GM12878 (cell line): ENCODE measurements at regions not wholly inside any gene's neighbourhood (a gene's known extent, or its start where the extent isn't known, plus 50 kb on each side); places are given as distances from the start of the nearest gene placed in this dataset.

Source experiments
- ATF7 ChIP-seq: fragments of 450-650 bp; IDR thresholded peaks from 2 replicates; pipeline ENCODE4 v1.6.1; 2016; ENCODE audit warnings: low read depth, mild to moderate bottlenecking
- BACH1 ChIP-seq: fragments of 450-650 bp; IDR thresholded peaks from 2 replicates; pipeline ENCODE4 v1.6.1; 2017; ENCODE audit warnings: mild to moderate bottlenecking, borderline replicate concordance
- CBX3 ChIP-seq: fragments of 200-600 bp; sonication (generic); IDR thresholded peaks from 2 replicates; pipeline ENCODE4 v1.6.1; 2016; ENCODE audit warnings: low read depth, borderline replicate concordance
- CHD4 ChIP-seq: fragments of 200-600 bp; sonication (generic); IDR thresholded peaks from 2 replicates; pipeline ENCODE4 v1.6.1; 2016; ENCODE audit warnings: mild to moderate bottlenecking
- FOS ChIP-seq: IDR thresholded peaks from 3 replicates; pipeline ENCODE4 v1.6.1; 2011; ENCODE audit warnings: borderline replicate concordance; ENCODE audit not compliant: insufficient read length; ENCODE audit errors: extremely low read depth
- FOXK2 ChIP-seq: fragments of 450-650 bp; IDR thresholded peaks from 2 replicates; pipeline ENCODE4 v1.6.1; 2017; ENCODE audit warnings: mild to moderate bottlenecking, moderate library complexity
- MXI1 ChIP-seq: fragments of 150-350 bp; IDR thresholded peaks from 2 replicates; pipeline ENCODE4 v1.6.1; 2011; ENCODE audit warnings: low read depth, mild to moderate bottlenecking, inconsistent platforms, low read length, improper control_type of control experiment
- NBN ChIP-seq: fragments of 450-650 bp; IDR thresholded peaks from 2 replicates; pipeline ENCODE4 v1.6.1; 2016
- NFXL1 ChIP-seq: fragments of 450-650 bp; IDR thresholded peaks from 2 replicates; pipeline ENCODE4 v1.6.1; 2017; ENCODE audit warnings: antibody characterized with exemption, mild to moderate bottlenecking, borderline replicate concordance
- PAX5 ChIP-seq: IDR thresholded peaks from 2 replicates; pipeline ENCODE4 v1.6.1; 2011; ENCODE audit warnings: low read depth, low read length, borderline replicate concordance
- POU2F2 ChIP-seq: IDR thresholded peaks from 3 replicates; pipeline ENCODE4 v1.6.1; 2011; ENCODE audit warnings: low read depth, mild to moderate bottlenecking, low read length, borderline replicate concordance
- RBBP5 ChIP-seq: fragments of 200-600 bp; sonication (generic); conservative IDR thresholded peaks from 2 replicates; pipeline ENCODE4 v1.6.1; 2016
- STAT1 ChIP-seq: fragments of 450-650 bp; conservative IDR thresholded peaks from 2 replicates; pipeline ENCODE4 v1.6.1; 2014; ENCODE audit warnings: antibody characterized with exemption, mild to moderate bottlenecking
- TF ChIP-seq, protein P1 (sequence below): IDR thresholded peaks from 2 replicates; pipeline ENCODE4 v1.6.1; 2011; ENCODE audit warnings: mild to moderate bottlenecking, low read depth, low read length, moderate library complexity; ENCODE audit not compliant: insufficient replicate concordance
- TF ChIP-seq, protein P2 (sequence below): IDR thresholded peaks from 2 replicates; pipeline ENCODE4 v1.6.1; 2011; ENCODE audit warnings: borderline replicate concordance, low read depth, mild to moderate bottlenecking, moderate library complexity, mixed read lengths, low read length; ENCODE audit not compliant: insufficient read depth; ENCODE audit errors: extremely low read length
- TF ChIP-seq, protein P3 (sequence below): fragments of 450-650 bp; IDR thresholded peaks from 2 replicates; pipeline ENCODE4 v1.6.1; 2017; ENCODE audit warnings: mild to moderate bottlenecking, moderate library complexity
- TF ChIP-seq, protein P4 (sequence below): fragments of 150-350 bp; IDR thresholded peaks from 2 replicates; pipeline ENCODE4 v1.6.1; 2016; ENCODE audit warnings: low read depth, low read length
- TF ChIP-seq, protein P5 (sequence below): IDR thresholded peaks from 2 replicates; pipeline ENCODE4 v1.6.1; 2012; ENCODE audit warnings: low read depth, low read length, improper control_type of control experiment

DNA sequence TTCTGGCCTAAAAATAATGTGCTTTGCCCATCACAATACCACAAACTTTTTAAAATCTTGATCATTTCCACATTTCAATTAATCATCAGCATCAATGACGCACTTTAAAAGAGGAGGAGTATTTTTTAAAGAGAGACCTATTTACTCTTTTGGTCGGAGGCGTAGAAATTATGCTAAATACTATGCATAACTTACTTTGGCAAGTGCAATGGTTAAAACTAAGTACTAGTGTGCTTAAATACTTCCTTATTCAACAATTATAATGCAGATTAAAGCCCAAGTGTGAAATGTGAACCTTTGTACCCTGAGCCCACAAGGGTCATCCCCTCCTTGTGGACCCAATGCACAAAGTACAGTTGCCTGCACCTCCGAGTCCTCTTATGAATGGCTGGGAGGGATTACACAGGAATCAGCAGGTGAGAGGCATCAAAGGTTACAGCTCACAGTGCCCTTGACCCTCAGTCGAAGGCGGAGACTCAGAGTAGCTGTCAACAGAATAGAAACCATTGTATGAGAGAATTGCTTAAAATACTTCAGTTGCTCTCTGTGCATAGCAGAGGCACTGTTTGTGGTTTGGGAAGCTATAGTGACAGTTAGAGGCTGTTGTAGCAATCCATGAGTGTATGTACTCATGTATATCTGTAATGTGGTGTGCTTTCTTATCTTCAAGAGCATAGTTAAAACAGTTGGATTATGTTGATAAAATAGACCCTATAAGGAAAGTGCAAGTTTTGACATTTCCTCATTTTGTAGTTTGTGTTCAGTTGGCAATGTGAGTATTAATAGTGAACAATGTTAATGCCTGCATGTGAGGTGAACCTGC, 151.7 kb upstream of the ITGA4 start (continued):
- TF ChIP-seq RBBP5 (no peak), FOS (no peak), BACH1 (0 out of 2 replicates have a peak, but pooled peaks have one; percentile 5), ATF7 (peak; percentile 79), PAX5 (0 out of 2 replicates have a peak, but pooled peaks have one; percentile 26), CHD4 (no peak), NFXL1 (no peak), CBX3 (no peak), NBN (peak; percentile 75; the same call in 1 of the 2 replicates), STAT1 (no peak), FOXK2 (no peak), MXI1 (peak; percentile 57; the same call in 1 of the 2 replicates), POU2F2 (0 out of 3 replicates have a peak, but pooled peaks have one; percentile 44)
- TF ChIP-seq, protein P1, sequence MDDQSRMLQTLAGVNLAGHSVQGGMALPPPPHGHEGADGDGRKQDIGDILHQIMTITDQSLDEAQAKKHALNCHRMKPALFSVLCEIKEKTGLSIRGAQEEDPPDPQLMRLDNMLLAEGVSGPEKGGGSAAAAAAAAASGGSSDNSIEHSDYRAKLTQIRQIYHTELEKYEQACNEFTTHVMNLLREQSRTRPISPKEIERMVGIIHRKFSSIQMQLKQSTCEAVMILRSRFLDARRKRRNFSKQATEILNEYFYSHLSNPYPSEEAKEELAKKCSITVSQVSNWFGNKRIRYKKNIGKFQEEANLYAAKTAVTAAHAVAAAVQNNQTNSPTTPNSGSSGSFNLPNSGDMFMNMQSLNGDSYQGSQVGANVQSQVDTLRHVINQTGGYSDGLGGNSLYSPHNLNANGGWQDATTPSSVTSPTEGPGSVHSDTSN, result peak; percentile 35
- TF ChIP-seq, protein P2, sequence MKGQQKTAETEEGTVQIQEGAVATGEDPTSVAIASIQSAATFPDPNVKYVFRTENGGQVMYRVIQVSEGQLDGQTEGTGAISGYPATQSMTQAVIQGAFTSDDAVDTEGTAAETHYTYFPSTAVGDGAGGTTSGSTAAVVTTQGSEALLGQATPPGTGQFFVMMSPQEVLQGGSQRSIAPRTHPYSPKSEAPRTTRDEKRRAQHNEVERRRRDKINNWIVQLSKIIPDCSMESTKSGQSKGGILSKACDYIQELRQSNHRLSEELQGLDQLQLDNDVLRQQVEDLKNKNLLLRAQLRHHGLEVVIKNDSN, result no peak
- TF ChIP-seq, protein P3, sequence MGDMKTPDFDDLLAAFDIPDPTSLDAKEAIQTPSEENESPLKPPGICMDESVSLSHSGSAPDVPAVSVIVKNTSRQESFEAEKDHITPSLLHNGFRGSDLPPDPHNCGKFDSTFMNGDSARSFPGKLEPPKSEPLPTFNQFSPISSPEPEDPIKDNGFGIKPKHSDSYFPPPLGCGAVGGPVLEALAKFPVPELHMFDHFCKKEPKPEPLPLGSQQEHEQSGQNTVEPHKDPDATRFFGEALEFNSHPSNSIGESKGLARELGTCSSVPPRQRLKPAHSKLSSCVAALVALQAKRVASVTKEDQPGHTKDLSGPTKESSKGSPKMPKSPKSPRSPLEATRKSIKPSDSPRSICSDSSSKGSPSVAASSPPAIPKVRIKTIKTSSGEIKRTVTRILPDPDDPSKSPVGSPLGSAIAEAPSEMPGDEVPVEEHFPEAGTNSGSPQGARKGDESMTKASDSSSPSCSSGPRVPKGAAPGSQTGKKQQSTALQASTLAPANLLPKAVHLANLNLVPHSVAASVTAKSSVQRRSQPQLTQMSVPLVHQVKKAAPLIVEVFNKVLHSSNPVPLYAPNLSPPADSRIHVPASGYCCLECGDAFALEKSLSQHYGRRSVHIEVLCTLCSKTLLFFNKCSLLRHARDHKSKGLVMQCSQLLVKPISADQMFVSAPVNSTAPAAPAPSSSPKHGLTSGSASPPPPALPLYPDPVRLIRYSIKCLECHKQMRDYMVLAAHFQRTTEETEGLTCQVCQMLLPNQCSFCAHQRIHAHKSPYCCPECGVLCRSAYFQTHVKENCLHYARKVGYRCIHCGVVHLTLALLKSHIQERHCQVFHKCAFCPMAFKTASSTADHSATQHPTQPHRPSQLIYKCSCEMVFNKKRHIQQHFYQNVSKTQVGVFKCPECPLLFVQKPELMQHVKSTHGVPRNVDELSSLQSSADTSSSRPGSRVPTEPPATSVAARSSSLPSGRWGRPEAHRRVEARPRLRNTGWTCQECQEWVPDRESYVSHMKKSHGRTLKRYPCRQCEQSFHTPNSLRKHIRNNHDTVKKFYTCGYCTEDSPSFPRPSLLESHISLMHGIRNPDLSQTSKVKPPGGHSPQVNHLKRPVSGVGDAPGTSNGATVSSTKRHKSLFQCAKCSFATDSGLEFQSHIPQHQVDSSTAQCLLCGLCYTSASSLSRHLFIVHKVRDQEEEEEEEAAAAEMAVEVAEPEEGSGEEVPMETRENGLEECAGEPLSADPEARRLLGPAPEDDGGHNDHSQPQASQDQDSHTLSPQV, result no peak
- TF ChIP-seq, protein P4, sequence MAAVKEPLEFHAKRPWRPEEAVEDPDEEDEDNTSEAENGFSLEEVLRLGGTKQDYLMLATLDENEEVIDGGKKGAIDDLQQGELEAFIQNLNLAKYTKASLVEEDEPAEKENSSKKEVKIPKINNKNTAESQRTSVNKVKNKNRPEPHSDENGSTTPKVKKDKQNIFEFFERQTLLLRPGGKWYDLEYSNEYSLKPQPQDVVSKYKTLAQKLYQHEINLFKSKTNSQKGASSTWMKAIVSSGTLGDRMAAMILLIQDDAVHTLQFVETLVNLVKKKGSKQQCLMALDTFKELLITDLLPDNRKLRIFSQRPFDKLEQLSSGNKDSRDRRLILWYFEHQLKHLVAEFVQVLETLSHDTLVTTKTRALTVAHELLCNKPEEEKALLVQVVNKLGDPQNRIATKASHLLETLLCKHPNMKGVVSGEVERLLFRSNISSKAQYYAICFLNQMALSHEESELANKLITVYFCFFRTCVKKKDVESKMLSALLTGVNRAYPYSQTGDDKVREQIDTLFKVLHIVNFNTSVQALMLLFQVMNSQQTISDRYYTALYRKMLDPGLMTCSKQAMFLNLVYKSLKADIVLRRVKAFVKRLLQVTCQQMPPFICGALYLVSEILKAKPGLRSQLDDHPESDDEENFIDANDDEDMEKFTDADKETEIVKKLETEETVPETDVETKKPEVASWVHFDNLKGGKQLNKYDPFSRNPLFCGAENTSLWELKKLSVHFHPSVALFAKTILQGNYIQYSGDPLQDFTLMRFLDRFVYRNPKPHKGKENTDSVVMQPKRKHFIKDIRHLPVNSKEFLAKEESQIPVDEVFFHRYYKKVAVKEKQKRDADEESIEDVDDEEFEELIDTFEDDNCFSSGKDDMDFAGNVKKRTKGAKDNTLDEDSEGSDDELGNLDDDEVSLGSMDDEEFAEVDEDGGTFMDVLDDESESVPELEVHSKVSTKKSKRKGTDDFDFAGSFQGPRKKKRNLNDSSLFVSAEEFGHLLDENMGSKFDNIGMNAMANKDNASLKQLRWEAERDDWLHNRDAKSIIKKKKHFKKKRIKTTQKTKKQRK, result no peak
- TF ChIP-seq, protein P5, sequence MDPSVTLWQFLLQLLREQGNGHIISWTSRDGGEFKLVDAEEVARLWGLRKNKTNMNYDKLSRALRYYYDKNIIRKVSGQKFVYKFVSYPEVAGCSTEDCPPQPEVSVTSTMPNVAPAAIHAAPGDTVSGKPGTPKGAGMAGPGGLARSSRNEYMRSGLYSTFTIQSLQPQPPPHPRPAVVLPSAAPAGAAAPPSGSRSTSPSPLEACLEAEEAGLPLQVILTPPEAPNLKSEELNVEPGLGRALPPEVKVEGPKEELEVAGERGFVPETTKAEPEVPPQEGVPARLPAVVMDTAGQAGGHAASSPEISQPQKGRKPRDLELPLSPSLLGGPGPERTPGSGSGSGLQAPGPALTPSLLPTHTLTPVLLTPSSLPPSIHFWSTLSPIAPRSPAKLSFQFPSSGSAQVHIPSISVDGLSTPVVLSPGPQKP, result no peak
